K562 (cell line): ENCODE measurements at regions not wholly inside any gene's neighbourhood (a gene's known extent, or its start where the extent isn't known, plus 50 kb on each side); places are given as distances from the start of the nearest gene placed in this dataset.

Experiments
- ATAC-seq: fragments of 200-7000 bp; cut with Tn5 transposase; 3 replicates; pipeline ENCODE4 v1.9.1; 2020; ENCODE audit warnings: moderate library complexity
- BruUV-seq: library from RNA; stranded (reverse); fragments of 400-500 nt; replicated peaks from 2 replicates; lab custom pipeline; 2021; lab: Mats Ljungman, UMichigan
- CTCF ChIA-PET: fragments of 300-600 bp; formaldehyde crosslinking; extraction: SDS; loops from one replicate; lab custom pipeline; 2021; ENCODE audit warnings: low intra/inter-chr PET ratio; lab: Yijun Ruan, JAX
- POLR2A ChIA-PET: fragments of 300-600, 350-650 bp; sonication (Branson Sonifier 250); formaldehyde crosslinking; extraction: SDS; loops from one replicate; lab custom pipeline; 2021; ENCODE audit warnings: antibody characterized with exemption, inconsistent platforms; lab: Yijun Ruan, JAX
- DNase-seq, 4 experiments: peaks; one replicate each; pipeline versions ENCODE4 v3.0.0 to v3.0.0-alpha.2; 2011 to 2018; ENCODE audit warnings: low spot score in 3 of 4, mixed read lengths in 3 of 4; ENCODE audit errors: extremely low read depth in 1 of 4
- FAIRE-seq: peaks from 2 replicates; lab custom pipeline; 2011; peaks lifted over from hg19 to GRCh38; lab: Jason Lieb, UNC
- H2AFZ ChIP-seq: 2 replicates; pipeline ENCODE4 v1.6.0; 2011; ENCODE audit warnings: low read depth, low read length, control low read depth, inconsistent platforms
- H3K27ac ChIP-seq: fragments of 200-600 bp; 3 replicates; pipeline ENCODE4 v1.8.0; 2011; ENCODE audit warnings: low read depth, mild to moderate bottlenecking, control low read depth, inconsistent platforms, low read length, moderate library complexity, mixed read lengths; ENCODE audit errors: extremely low read depth
- H3K27me3 ChIP-seq, 2 experiments: fragments of 300-600 bp in 1 of 2; 2 replicates in 1 of 2; 3 replicates in 1 of 2; pipeline versions ENCODE4 v1.6.0 to v1.8.0; 2011; ENCODE audit warnings: inconsistent platforms in 2 of 2, low read length in 2 of 2, mild to moderate bottlenecking in 1 of 2, mixed read lengths in 1 of 2, moderate library complexity in 1 of 2; ENCODE audit not compliant: control insufficient read depth in 2 of 2, insufficient read depth in 2 of 2
- H3K36me3 ChIP-seq: fragments of 300-600 bp; 3 replicates; pipeline ENCODE4 v1.8.0; 2011; ENCODE audit warnings: mild to moderate bottlenecking, low read length, inconsistent platforms; ENCODE audit not compliant: control insufficient read depth, insufficient read depth
- H3K4me1 ChIP-seq, 2 experiments: fragments of 200-600 bp in 1 of 2; replicated peaks in 1 of 2; 2 replicates in 1 of 2; 3 replicates in 1 of 2; pipeline versions ENCODE4 v1.5.1 to v1.8.0; 2011; ENCODE audit warnings: inconsistent platforms in 2 of 2, low read length in 2 of 2, mild to moderate bottlenecking in 1 of 2, mixed read lengths in 1 of 2, moderate library complexity in 1 of 2; ENCODE audit not compliant: control insufficient read depth in 2 of 2, insufficient read depth in 2 of 2
- H3K4me2 ChIP-seq: 2 replicates; pipeline ENCODE4 v1.6.1; 2011; ENCODE audit warnings: low read length, control low read depth, inconsistent platforms, mixed read lengths; ENCODE audit not compliant: insufficient read depth
- H3K4me3 ChIP-seq: fragments of 200-600 bp; sonication (generic), shearing (Covaris generic); 2 replicates; pipeline ENCODE4 v1.5.1; 2016; ENCODE audit warnings: control low read depth, inconsistent platforms
- H3K79me2 ChIP-seq: fragments of 200-600 bp; 3 replicates; pipeline ENCODE4 v1.8.0; 2011; ENCODE audit warnings: low read length, inconsistent platforms; ENCODE audit not compliant: control insufficient read depth, insufficient read depth
- H3K9ac ChIP-seq, 2 experiments: 2 replicates each; pipeline versions ENCODE4 v1.6.0 to v1.6.1; 2011; ENCODE audit warnings: low read depth in 2 of 2, low read length in 2 of 2, control low read depth in 1 of 2, inconsistent platforms in 1 of 2, mild to moderate bottlenecking in 1 of 2, mixed read lengths in 1 of 2; ENCODE audit not compliant: insufficient read depth in 1 of 2
- H3K9me1 ChIP-seq: one replicate; pipeline ENCODE4 v1.6.0; 2011; ENCODE audit warnings: inconsistent platforms, mild to moderate bottlenecking, low read length, moderate library complexity; ENCODE audit not compliant: control insufficient read depth, insufficient read depth
- H3K9me3 ChIP-seq: replicated peaks from 2 replicates; pipeline ENCODE4 v1.5.1; 2011; ENCODE audit warnings: low read depth, low read length, inconsistent platforms; ENCODE audit not compliant: control insufficient read depth, insufficient read depth
- H4K20me1 ChIP-seq: replicated peaks from 2 replicates; pipeline ENCODE4 v1.6.1; 2011; ENCODE audit warnings: low read length, inconsistent platforms, mixed read lengths; ENCODE audit not compliant: control insufficient read depth, insufficient read depth
- ASH1L ChIP-seq: fragments of 450-650 bp; IDR thresholded peaks from 2 replicates; pipeline ENCODE4 v1.6.1; 2018; ENCODE audit warnings: borderline replicate concordance, mild to moderate bottlenecking, low read depth; ENCODE audit not compliant: partially characterized antibody
- CHD4 ChIP-seq: fragments of 200-600 bp; sonication (generic); IDR thresholded peaks from 3 replicates; pipeline ENCODE4 v1.6.1; 2012; ENCODE audit warnings: low read depth, mild to moderate bottlenecking, mixed read lengths, low read length, inconsistent platforms; ENCODE audit not compliant: insufficient read depth, insufficient replicate concordance, poor library complexity, severe bottlenecking
- DNMT1 ChIP-seq: fragments of 450-650 bp; IDR thresholded peaks from 2 replicates; pipeline ENCODE4 v1.6.1; 2016; ENCODE audit warnings: antibody characterized with exemption, mild to moderate bottlenecking
- LCOR ChIP-seq: sonication (generic); formaldehyde crosslinking; IDR thresholded peaks from 2 replicates; pipeline ENCODE4 v1.8.0; 2022; ENCODE audit warnings: mild to moderate bottlenecking, missing genetic modification reagents
- MIER1 ChIP-seq: fragments of 450-650 bp; IDR thresholded peaks from 2 replicates; pipeline ENCODE4 v1.6.1; 2016; ENCODE audit warnings: antibody characterized with exemption, mild to moderate bottlenecking, low read depth
- POLR2A ChIP-seq: fragments of 450-650 bp; conservative IDR thresholded peaks from 2 replicates; pipeline ENCODE4 v1.6.1; 2016
- XRCC4 ChIP-seq: IDR thresholded peaks from one replicate; pipeline ENCODE4 v1.6.1; 2011; ENCODE audit not compliant: insufficient read depth, insufficient read length; ENCODE audit errors: extremely low read depth
- ZBED1 ChIP-seq: IDR thresholded peaks from 2 replicates; pipeline ENCODE4 v1.6.1; 2014
- WGBS: fragments of 100-300 bp; shearing (Covaris generic); methylation state at CpG from one replicate; pipeline ENCODE4 v1.1.6; 2016; ENCODE audit warnings: low coverage, mixed read lengths; ENCODE audit not compliant: insufficient coverage; ENCODE audit errors: missing lambda C conversion rate; 5-methylcytosine and 5-hydroxymethylcytosine counted together
- in situ Hi-C: fragments of 300-500 bp; cut with MboI; formaldehyde crosslinking; loops from 4 replicates; pipeline ENCODE4 v1.15.0; 2018; ENCODE audit warnings: inconsistent platforms, mixed read lengths
- intact Hi-C: fragments of 100-400 bp; cut with micrococcal nuclease; formaldehyde crosslinking; loops from 2 replicates; pipeline ENCODE4 v1.14.2; 2022
- TF ChIP-seq, protein P1 (sequence below): fragments of 200-800 bp; sonication (Bioruptor generic); IDR thresholded peaks from 2 replicates; pipeline ENCODE4 v1.6.1; 2017; ENCODE audit warnings: missing genetic modification characterization, missing compliant biosample characterization
- TF ChIP-seq, protein P2 (sequence below), 2 experiments: fragments of 450-650 bp in 1 of 2; sonication (generic) in 1 of 2; formaldehyde crosslinking in 1 of 2; IDR thresholded peaks; 2 replicates each; pipeline versions ENCODE4 v1.7.1 to v1.9.0; 2016 to 2022; ENCODE audit warnings: inconsistent platforms in 1 of 2, mild to moderate bottlenecking in 1 of 2, missing genetic modification reagents in 1 of 2
- TF ChIP-seq, protein P3 (sequence below): sonication (generic); formaldehyde crosslinking; IDR thresholded peaks from 2 replicates; pipeline ENCODE4 v1.9.0; 2022; ENCODE audit warnings: mild to moderate bottlenecking, missing genetic modification reagents
- TF ChIP-seq, protein P4 (sequence below): sonication (generic); formaldehyde crosslinking; IDR thresholded peaks from 2 replicates; pipeline ENCODE4 v1.8.0; 2022; ENCODE audit warnings: missing genetic modification reagents, mild to moderate bottlenecking, borderline replicate concordance

DNA sequence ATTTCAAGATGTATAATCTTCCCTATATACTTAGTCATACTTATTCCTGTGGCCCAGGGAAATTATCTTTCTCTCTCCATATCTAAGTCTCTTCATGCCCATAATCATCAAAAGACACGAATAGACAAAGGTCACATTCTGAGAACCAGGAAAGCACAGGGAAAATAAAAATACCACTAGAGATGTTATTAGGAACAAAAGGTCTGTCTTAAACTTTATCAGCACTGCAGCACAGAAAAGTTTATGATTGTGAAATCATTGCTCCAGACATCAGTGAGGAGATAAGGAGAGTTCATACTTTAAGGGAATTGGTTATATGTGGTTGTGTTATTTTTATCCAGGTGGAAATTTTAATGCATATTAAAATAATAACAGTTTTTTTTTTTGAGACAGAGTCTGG, 974.6 kb upstream of the CELF2 start:
- ChIA-PET POLR2A (no interaction called here), CTCF (no interaction called here)
- BruUV-seq: no TSS peak
- in situ Hi-C loops (no loop called here), intact Hi-C loops (no loop called here)
- H3K4me2 ChIP-seq: no peak overlapping the region
- no peak for FAIRE-seq
- H3K4me1 ChIP-seq: no peaks in the 10 kb centered on the region
- ATAC-seq: no peak
- no peak for DNase-seq
- no peak overlapping the region for H3K27ac ChIP-seq
- no peaks in the 10 kb centered on the region; the same call in 1 of the 2 replicates for H3K9me3 ChIP-seq
- no peak overlapping the region for H3K9ac ChIP-seq
- H3K9me1 ChIP-seq: no peaks in the 10 kb centered on the region
- H2AFZ ChIP-seq: no peak overlapping the region
- 0% methylated on average over 1 of the region's 1 CpG for whole genome bisulfite sequencing
- H3K79me2 ChIP-seq: no peaks in the 10 kb centered on the region
- H3K4me3 ChIP-seq: no peak overlapping the region
- H3K27me3 ChIP-seq: no peaks in the 10 kb centered on the region
- no peaks in the 10 kb centered on the region for H3K36me3 ChIP-seq
- H4K20me1 ChIP-seq: no peaks in the 10 kb centered on the region
- TF ChIP-seq MIER1 (no peak), ASH1L (no peak), ZBED1 (no peak), XRCC4 (no peak), DNMT1 (no peak), POLR2A (no peak), CHD4 (no peak), LCOR (CRISPR knock-in tag) (no peak)
- TF ChIP-seq, protein P1, sequence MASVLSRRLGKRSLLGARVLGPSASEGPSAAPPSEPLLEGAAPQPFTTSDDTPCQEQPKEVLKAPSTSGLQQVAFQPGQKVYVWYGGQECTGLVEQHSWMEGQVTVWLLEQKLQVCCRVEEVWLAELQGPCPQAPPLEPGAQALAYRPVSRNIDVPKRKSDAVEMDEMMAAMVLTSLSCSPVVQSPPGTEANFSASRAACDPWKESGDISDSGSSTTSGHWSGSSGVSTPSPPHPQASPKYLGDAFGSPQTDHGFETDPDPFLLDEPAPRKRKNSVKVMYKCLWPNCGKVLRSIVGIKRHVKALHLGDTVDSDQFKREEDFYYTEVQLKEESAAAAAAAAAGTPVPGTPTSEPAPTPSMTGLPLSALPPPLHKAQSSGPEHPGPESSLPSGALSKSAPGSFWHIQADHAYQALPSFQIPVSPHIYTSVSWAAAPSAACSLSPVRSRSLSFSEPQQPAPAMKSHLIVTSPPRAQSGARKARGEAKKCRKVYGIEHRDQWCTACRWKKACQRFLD: no peak
- TF ChIP-seq, protein P2, sequence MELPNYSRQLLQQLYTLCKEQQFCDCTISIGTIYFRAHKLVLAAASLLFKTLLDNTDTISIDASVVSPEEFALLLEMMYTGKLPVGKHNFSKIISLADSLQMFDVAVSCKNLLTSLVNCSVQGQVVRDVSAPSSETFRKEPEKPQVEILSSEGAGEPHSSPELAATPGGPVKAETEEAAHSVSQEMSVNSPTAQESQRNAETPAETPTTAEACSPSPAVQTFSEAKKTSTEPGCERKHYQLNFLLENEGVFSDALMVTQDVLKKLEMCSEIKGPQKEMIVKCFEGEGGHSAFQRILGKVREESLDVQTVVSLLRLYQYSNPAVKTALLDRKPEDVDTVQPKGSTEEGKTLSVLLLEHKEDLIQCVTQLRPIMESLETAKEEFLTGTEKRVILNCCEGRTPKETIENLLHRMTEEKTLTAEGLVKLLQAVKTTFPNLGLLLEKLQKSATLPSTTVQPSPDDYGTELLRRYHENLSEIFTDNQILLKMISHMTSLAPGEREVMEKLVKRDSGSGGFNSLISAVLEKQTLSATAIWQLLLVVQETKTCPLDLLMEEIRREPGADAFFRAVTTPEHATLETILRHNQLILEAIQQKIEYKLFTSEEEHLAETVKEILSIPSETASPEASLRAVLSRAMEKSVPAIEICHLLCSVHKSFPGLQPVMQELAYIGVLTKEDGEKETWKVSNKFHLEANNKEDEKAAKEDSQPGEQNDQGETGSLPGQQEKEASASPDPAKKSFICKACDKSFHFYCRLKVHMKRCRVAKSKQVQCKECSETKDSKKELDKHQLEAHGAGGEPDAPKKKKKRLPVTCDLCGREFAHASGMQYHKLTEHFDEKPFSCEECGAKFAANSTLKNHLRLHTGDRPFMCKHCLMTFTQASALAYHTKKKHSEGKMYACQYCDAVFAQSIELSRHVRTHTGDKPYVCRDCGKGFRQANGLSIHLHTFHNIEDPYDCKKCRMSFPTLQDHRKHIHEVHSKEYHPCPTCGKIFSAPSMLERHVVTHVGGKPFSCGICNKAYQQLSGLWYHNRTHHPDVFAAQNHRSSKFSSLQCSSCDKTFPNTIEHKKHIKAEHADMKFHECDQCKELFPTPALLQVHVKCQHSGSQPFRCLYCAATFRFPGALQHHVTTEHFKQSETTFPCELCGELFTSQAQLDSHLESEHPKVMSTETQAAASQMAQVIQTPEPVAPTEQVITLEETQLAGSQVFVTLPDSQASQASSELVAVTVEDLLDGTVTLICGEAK (IDR thresholded peaks at IDR 0.05): no peak
- TF ChIP-seq, protein P2 (CRISPR knock-in tag; IDR thresholded peaks at IDR 0.05): no peak
- TF ChIP-seq, protein P3, sequence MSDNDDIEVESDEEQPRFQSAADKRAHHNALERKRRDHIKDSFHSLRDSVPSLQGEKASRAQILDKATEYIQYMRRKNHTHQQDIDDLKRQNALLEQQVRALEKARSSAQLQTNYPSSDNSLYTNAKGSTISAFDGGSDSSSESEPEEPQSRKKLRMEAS (CRISPR knock-in tag): no peak
- TF ChIP-seq, protein P4, sequence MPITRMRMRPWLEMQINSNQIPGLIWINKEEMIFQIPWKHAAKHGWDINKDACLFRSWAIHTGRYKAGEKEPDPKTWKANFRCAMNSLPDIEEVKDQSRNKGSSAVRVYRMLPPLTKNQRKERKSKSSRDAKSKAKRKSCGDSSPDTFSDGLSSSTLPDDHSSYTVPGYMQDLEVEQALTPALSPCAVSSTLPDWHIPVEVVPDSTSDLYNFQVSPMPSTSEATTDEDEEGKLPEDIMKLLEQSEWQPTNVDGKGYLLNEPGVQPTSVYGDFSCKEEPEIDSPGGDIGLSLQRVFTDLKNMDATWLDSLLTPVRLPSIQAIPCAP (CRISPR knock-in tag): no peak
